ENCODE measurements at regions not wholly inside any gene's neighbourhood (a gene's known extent, or its start where the extent isn't known, plus 50 kb on each side); places are given as distances from the start of the nearest gene placed in this dataset.

DNA sequence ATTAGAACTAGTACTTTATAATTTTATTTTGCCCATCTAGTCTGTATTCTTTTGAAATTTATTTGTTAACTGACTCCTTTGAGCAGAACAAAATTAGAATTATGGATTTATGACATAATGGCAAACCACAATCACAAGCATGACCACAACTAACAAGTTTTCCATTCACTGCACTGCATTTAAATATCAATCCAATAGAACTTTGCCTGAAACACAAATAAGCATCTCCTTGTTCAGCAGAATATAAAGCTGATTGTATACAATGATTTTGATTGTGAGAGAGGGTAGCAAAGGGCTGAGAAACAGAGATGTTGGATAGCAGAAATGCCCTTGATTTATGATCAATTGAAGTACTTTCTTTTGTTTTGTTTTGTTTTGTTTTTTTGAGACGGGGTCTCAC, 495.5 kb upstream of the RGS18 start:
- H3K23ac ChIP-seq (ENCODE audit: insufficient read length, low read depth, low read length) = no peak overlapping the region
- no peaks in the 10 kb centered on the region for H3K79me2 ChIP-seq (ENCODE audit: insufficient read depth, low read length)
- no peaks in the 10 kb centered on the region for H4K20me1 ChIP-seq (ENCODE audit: control insufficient read depth, insufficient read depth, insufficient read length)
- no peak overlapping the region for H2BK12ac ChIP-seq (ENCODE audit: insufficient read length, low read depth, low read length)
- Mint-ChIP-seq H3K4me1 (peaks cover 7 to 9% of the 10 kb centered on the region in 2 experiments; a peak in 3 of 4 replicates), H3K27me3 (ENCODE audit: low read depth) (no peaks in the 10 kb centered on the region), H3K4me3 (no peak overlapping the region), H3K9me3 (no peaks in the 10 kb centered on the region), H3K27ac (no peak overlapping the region), H3K36me3 (ENCODE audit: insufficient read depth in 1 of 3, low read depth in 3 of 3) (no peaks in the 10 kb centered on the region)
- H3K4me2 ChIP-seq (ENCODE audit: insufficient read depth, insufficient read length, low read length) = no peak overlapping the region
- no peak overlapping the region for H3K4ac ChIP-seq (ENCODE audit: low read depth, low read length)
- H3K27me3 ChIP-seq (ENCODE audit: insufficient read depth, low read length) = no peaks in the 10 kb centered on the region
- H2BK120ac ChIP-seq (ENCODE audit: low read depth, low read length, poor library complexity, severe bottlenecking) = no peak overlapping the region
- H3K4me1 ChIP-seq (ENCODE audit: insufficient read depth, low read length) = no peaks in the 10 kb centered on the region
- WGBS (ENCODE audit: extremely low coverage, insufficient read length, low lambda C conversion rate) = no CpG with 5 or more reads among the region's 1 CpG
- H3K9me3 ChIP-seq (ENCODE audit: control insufficient read depth, low read depth, low read length) = no peaks in the 10 kb centered on the region
- H2BK5ac ChIP-seq (ENCODE audit: insufficient read length, low read length) = no peak overlapping the region
- no peak overlapping the region for H4K8ac ChIP-seq (replicated peaks; ENCODE audit: insufficient read length, low read depth, low read length)
- H3K27ac ChIP-seq (ENCODE audit: insufficient read length, low read depth, low read length) = no peak overlapping the region
- no peak overlapping the region for H2AFZ ChIP-seq (ENCODE audit: low read length)
- H3K79me1 ChIP-seq (ENCODE audit: insufficient read depth, low read depth, low read length, poor library complexity, severe bottlenecking) = no peaks in the 10 kb centered on the region
- no peak overlapping the region for H2BK15ac ChIP-seq (ENCODE audit: low read depth, low read length)
- H3K56ac ChIP-seq (ENCODE audit: insufficient read length, low read depth, low read length) = no peak overlapping the region
- H4K91ac ChIP-seq (ENCODE audit: insufficient read length, low read depth, low read length) = no peak overlapping the region
- H4K5ac ChIP-seq (ENCODE audit: insufficient read length, low read depth, low read length) = no peak overlapping the region
- H3K23me2 ChIP-seq (ENCODE audit: insufficient read length, low read depth, low read length, poor library complexity, severe bottlenecking) = no peaks in the 10 kb centered on the region
- DNase-seq = no peak
- H2AK5ac ChIP-seq (ENCODE audit: insufficient read length, low read length) = no peak overlapping the region
- H3K14ac ChIP-seq (ENCODE audit: insufficient read depth, low read length) = no peak overlapping the region
- no peak overlapping the region for H3T11ph ChIP-seq (ENCODE audit: low read length)
- no peak overlapping the region for H2BK20ac ChIP-seq (ENCODE audit: low read depth, low read length, poor library complexity, severe bottlenecking)
- H3K9ac ChIP-seq (ENCODE audit: extremely low read depth, insufficient read length, low read length) = no peak overlapping the region
- no peak overlapping the region for H3K18ac ChIP-seq (ENCODE audit: insufficient read length, low read depth, low read length)
- TF ChIP-seq, protein P1, sequence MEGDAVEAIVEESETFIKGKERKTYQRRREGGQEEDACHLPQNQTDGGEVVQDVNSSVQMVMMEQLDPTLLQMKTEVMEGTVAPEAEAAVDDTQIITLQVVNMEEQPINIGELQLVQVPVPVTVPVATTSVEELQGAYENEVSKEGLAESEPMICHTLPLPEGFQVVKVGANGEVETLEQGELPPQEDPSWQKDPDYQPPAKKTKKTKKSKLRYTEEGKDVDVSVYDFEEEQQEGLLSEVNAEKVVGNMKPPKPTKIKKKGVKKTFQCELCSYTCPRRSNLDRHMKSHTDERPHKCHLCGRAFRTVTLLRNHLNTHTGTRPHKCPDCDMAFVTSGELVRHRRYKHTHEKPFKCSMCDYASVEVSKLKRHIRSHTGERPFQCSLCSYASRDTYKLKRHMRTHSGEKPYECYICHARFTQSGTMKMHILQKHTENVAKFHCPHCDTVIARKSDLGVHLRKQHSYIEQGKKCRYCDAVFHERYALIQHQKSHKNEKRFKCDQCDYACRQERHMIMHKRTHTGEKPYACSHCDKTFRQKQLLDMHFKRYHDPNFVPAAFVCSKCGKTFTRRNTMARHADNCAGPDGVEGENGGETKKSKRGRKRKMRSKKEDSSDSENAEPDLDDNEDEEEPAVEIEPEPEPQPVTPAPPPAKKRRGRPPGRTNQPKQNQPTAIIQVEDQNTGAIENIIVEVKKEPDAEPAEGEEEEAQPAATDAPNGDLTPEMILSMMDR (conservative IDR thresholded peaks at IDR 0.05) = no peak
